HepG2 (cell line): ENCODE measurements at regions not wholly inside any gene's neighbourhood (a gene's known extent, or its start where the extent isn't known, plus 50 kb on each side); places are given as distances from the start of the nearest gene placed in this dataset.

Source experiments
- BORCS8-MEF2B ChIP-seq: sonication (generic); formaldehyde crosslinking; IDR thresholded peaks from 2 replicates; pipeline ENCODE4 v1.8.0; 2022; ENCODE audit warnings: mild to moderate bottlenecking, missing genetic modification reagents
- CCAR2 ChIP-seq: fragments of 200-400 bp; formaldehyde crosslinking; optimal IDR thresholded peaks from 2 replicates; pipeline ENCODE3; 2018; ENCODE audit warnings: low read depth, mild to moderate bottlenecking, low read length, moderate library complexity
- GABPA ChIP-seq, 2 experiments: IDR thresholded peaks; 2 replicates each; pipeline ENCODE4 v1.6.1; 2011 to 2016; ENCODE audit warnings: low read depth in 2 of 2, low read length in 1 of 2, missing biosample characterization in 1 of 2, missing genetic modification characterization in 1 of 2
- HES4 ChIP-seq: sonication (generic); formaldehyde crosslinking; IDR thresholded peaks from 2 replicates; pipeline ENCODE4 v1.9.0; 2021; ENCODE audit warnings: mild to moderate bottlenecking, missing genetic modification reagents, borderline replicate concordance
- HNF1B ChIP-seq: sonication (generic); formaldehyde crosslinking; IDR thresholded peaks from 2 replicates; pipeline ENCODE4 v1.5.1; 2020; ENCODE audit warnings: mild to moderate bottlenecking, moderate library complexity, missing genetic modification reagents
- KDM4B ChIP-seq: sonication (generic); formaldehyde crosslinking; IDR thresholded peaks from 2 replicates; pipeline ENCODE4 v1.4.0; 2020; ENCODE audit warnings: missing genetic modification reagents
- MAFK ChIP-seq, 2 experiments: IDR thresholded peaks in 1 of 2; conservative IDR thresholded peaks in 1 of 2; 2 replicates each; pipeline ENCODE4 v1.6.1; 2011; ENCODE audit warnings: improper control_type of control experiment in 2 of 2, low read length in 2 of 2
- MAX ChIP-seq: IDR thresholded peaks from 2 replicates; pipeline ENCODE4 v1.6.1; 2012; ENCODE audit warnings: inconsistent platforms
- MLLT10 ChIP-seq: sonication (generic); formaldehyde crosslinking; IDR thresholded peaks from 2 replicates; pipeline ENCODE4 v1.4.0; 2020; ENCODE audit warnings: missing genetic modification reagents
- MTF2 ChIP-seq: sonication (generic); formaldehyde crosslinking; IDR thresholded peaks from 2 replicates; pipeline ENCODE4 v1.5.0; 2020; ENCODE audit warnings: missing genetic modification reagents, borderline replicate concordance
- NONO ChIP-seq, 2 experiments: fragments of 450-650 bp in 1 of 2; sonication (generic) in 1 of 2; formaldehyde crosslinking in 1 of 2; IDR thresholded peaks in 1 of 2; conservative IDR thresholded peaks in 1 of 2; 2 replicates each; pipeline versions ENCODE4 v1.6.1 to v1.8.0; 2017 to 2022; ENCODE audit warnings: mild to moderate bottlenecking in 1 of 2, missing genetic modification reagents in 1 of 2, moderate library complexity in 1 of 2
- NR2F6 ChIP-seq, 2 experiments: IDR thresholded peaks; 2 replicates each; pipeline ENCODE4 v1.6.1; 2016; ENCODE audit warnings: antibody characterized with exemption in 1 of 2, mild to moderate bottlenecking in 1 of 2
- RBAK ChIP-seq: sonication (generic); formaldehyde crosslinking; IDR thresholded peaks from 2 replicates; pipeline ENCODE4 v1.5.1; 2020; ENCODE audit warnings: mild to moderate bottlenecking, missing genetic modification reagents
- REPIN1 ChIP-seq: sonication (generic); formaldehyde crosslinking; IDR thresholded peaks from 2 replicates; pipeline ENCODE4 v1.8.0; 2022; ENCODE audit warnings: missing genetic modification reagents, low read depth, mild to moderate bottlenecking, borderline replicate concordance
- STAG1 ChIP-seq: sonication (generic); formaldehyde crosslinking; IDR thresholded peaks from 2 replicates; pipeline ENCODE4 v1.4.0; 2020; ENCODE audit warnings: missing genetic modification reagents
- ZBTB26 ChIP-seq: IDR thresholded peaks from 2 replicates; pipeline ENCODE4 v1.6.1; 2016; ENCODE audit warnings: missing compliant biosample characterization, missing genetic modification reagents, borderline replicate concordance
- ZFP36L1 ChIP-seq: sonication (generic); formaldehyde crosslinking; IDR thresholded peaks from 2 replicates; pipeline ENCODE4 v1.8.0; 2022; ENCODE audit warnings: mild to moderate bottlenecking, missing genetic modification reagents, moderate library complexity
- ZFP41 ChIP-seq: sonication (generic); formaldehyde crosslinking; IDR thresholded peaks from 2 replicates; pipeline ENCODE4 v1.4.0; 2020; ENCODE audit warnings: mild to moderate bottlenecking, missing genetic modification reagents, borderline replicate concordance
- ZNF605 ChIP-seq: sonication (generic); formaldehyde crosslinking; IDR thresholded peaks from 2 replicates; pipeline ENCODE4 v1.8.0; 2022; ENCODE audit warnings: mild to moderate bottlenecking, missing genetic modification reagents
- TF ChIP-seq, protein P1 (sequence below): sonication (generic); formaldehyde crosslinking; IDR thresholded peaks from 2 replicates; pipeline ENCODE4 v1.4.0; 2020; ENCODE audit warnings: missing genetic modification reagents

DNA sequence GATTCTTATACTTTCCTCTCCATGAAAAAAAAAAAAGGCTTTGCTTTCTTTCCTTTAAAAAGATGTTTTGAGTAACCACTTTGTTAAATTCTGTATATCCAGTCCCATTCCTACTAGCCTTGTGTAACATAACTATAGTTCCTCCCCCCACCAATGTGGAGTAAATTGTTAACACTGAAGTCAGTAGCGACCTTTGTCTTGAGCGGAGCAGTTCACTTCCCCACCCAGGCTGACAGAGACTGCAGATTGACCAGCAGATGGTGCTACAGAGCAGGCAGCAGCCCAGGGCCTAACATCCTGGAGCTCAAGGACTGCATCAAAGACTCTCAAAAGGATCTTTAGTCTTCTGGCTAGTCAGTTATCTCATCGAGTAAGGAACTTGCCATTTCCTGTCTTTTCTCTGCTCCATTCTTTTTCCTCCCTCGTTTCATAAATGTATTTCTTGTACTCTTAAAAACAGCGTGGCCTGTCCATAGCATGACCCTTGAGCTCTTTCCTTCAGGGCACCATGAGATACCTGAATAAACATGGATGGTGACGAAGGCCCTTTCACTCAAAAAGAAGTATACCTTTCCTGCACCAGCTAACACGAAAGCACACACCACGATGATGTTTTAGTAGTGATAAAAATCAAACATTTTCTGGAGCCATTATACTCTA, 503.5 kb upstream of the PKN2 start (continued):
- TF ChIP-seq GABPA (IDR thresholded peaks at IDR 0.05; ENCODE audit: low read depth, low read length) (no peak), GABPA (CRISPR knock-in tag; IDR thresholded peaks at IDR 0.05; ENCODE audit: low read depth) (no peak), KDM4B (CRISPR knock-in tag) (peak; percentile 76; the same call in 1 of the 2 replicates), BORCS8-MEF2B (CRISPR knock-in tag) (peak; percentile 63; the same call in 1 of the 2 replicates), NONO (IDR thresholded peaks at IDR 0.05) (no peak), NONO (CRISPR knock-in tag; conservative IDR thresholded peaks at IDR 0.05) (peak; percentile 51; the same call in 1 of the 2 replicates), HES4 (CRISPR knock-in tag) (no peak), NR2F6 (IDR thresholded peaks at IDR 0.05) (peak; percentile 40; the same call in 1 of the 2 replicates), NR2F6 (CRISPR knock-in tag; IDR thresholded peaks at IDR 0.05) (peak; percentile 66), HNF1B (CRISPR knock-in tag) (peak; percentile 62), ZNF605 (CRISPR knock-in tag) (0 out of 2 replicates have a peak, but pooled peaks have one; percentile 31), ZFP36L1 (CRISPR knock-in tag) (0 out of 2 replicates have a peak, but pooled peaks have one; percentile 67), REPIN1 (CRISPR knock-in tag) (peak; percentile 58; the same call in 1 of the 2 replicates), MTF2 (no peak), STAG1 (CRISPR knock-in tag) (peak; percentile 84), MLLT10 (no peak), MAFK (conservative IDR thresholded peaks at IDR 0.05 in 1 of 2, IDR thresholded peaks at IDR 0.05 in 1 of 2; ENCODE audit: low read length in 2 of 2) (no peak), ZBTB26 (CRISPR knock-in tag) (peak; percentile 41; the same call in 1 of the 2 replicates), CCAR2 (peak; percentile 38), RBAK (no peak), ZFP41 (CRISPR knock-in tag) (no peak), MAX (peak; percentile 37; the same call in 1 of the 2 replicates)
- TF ChIP-seq, protein P1, sequence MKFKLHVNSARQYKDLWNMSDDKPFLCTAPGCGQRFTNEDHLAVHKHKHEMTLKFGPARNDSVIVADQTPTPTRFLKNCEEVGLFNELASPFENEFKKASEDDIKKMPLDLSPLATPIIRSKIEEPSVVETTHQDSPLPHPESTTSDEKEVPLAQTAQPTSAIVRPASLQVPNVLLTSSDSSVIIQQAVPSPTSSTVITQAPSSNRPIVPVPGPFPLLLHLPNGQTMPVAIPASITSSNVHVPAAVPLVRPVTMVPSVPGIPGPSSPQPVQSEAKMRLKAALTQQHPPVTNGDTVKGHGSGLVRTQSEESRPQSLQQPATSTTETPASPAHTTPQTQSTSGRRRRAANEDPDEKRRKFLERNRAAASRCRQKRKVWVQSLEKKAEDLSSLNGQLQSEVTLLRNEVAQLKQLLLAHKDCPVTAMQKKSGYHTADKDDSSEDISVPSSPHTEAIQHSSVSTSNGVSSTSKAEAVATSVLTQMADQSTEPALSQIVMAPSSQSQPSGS, result peak; percentile 57; the same call in 1 of the 2 replicates
